ENCODE measurements at regions not wholly inside any gene's neighbourhood (a gene's known extent, or its start where the extent isn't known, plus 50 kb on each side); places are given as distances from the start of the nearest gene placed in this dataset.

DNA sequence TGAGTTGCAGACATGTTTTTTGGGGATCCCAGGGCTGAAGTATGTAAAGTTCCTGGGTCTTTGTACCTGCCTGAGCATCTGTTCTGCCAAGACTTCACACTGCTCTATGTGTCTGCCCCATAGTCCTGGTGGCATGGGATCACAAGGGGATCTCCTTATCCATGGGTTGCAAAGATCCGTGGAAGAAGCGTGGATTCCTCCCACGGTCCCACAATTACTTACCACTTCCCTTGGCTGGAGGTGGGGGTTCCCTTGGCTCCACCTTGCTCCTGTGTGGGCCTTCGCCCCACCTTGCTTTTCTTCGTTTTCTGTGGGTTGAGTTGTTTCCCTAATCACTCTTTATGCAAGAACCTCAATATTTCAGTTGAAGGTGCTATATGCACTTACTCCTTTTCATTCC, 157.4 kb upstream of the CHORDC1 start:
- ChIA-PET CTCF (interaction anchor here (0.6 kb wide), 1 partner anchor 49 kb away, joined by 3 read pairs; no protein-coding TSS in a partner anchor), POLR2A (ENCODE audit: unreplicated experiment) (no interaction called here)
- DNase-seq (no peak), ATAC-seq (ENCODE audit: low read depth) (no peak)
- Histone ChIP-seq H4K91ac (ENCODE audit: insufficient read depth, low read depth, low read length) (no peak overlapping the region), H3K56ac (ENCODE audit: extremely low read depth, insufficient read depth, low read length) (no peak overlapping the region), H2AK9ac (replicated peaks; ENCODE audit: low read depth, low read length, poor library complexity) (no peak overlapping the region), H2BK20ac (ENCODE audit: low read depth, low read length) (no peak overlapping the region), H3K4me3 (ENCODE audit: insufficient read depth, low read depth, low read length) (no peak overlapping the region), H3K36me3 (ENCODE audit: control insufficient read depth, insufficient read depth, low read length) (no peaks in the 10 kb centered on the region), H3K27me3 (ENCODE audit: control insufficient read depth, insufficient read depth, low read length) (no peaks in the 10 kb centered on the region), H2BK15ac (ENCODE audit: low read depth, low read length) (no peak overlapping the region), H3K9me1 (ENCODE audit: insufficient read depth, low read length) (no peaks in the 10 kb centered on the region), H2BK5ac (ENCODE audit: low read depth, low read length, poor library complexity, severe bottlenecking) (no peak overlapping the region), H2BK120ac (ENCODE audit: low read depth, low read length) (no peak overlapping the region), H3K79me1 (ENCODE audit: low read depth in 1 of 2, low read length in 2 of 2) (no peaks in the 10 kb centered on the region), H3K4ac (ENCODE audit: low read depth, low read length) (no peak overlapping the region), H3K14ac (replicated peaks; ENCODE audit: low read depth, low read length) (no peak overlapping the region), H3K27ac (ENCODE audit: insufficient read depth, low read length) (no peak overlapping the region), H2AK5ac (ENCODE audit: low read depth, low read length) (no peak overlapping the region), H3K4me2 (ENCODE audit: low read depth, low read length) (no peak overlapping the region), H4K20me1 (ENCODE audit: insufficient read depth, low read length) (no peaks in the 10 kb centered on the region), H3K9ac (ENCODE audit: low read depth, low read length) (no peak overlapping the region), H3K18ac (ENCODE audit: low read depth, low read length) (no peak overlapping the region), H3K4me1 (ENCODE audit: control insufficient read depth, insufficient read depth, low read length) (no peaks in the 10 kb centered on the region), H3K23ac (ENCODE audit: low read depth, low read length) (no peak overlapping the region), H4K8ac (ENCODE audit: low read depth in 2 of 2, low read length in 2 of 2) (no peak overlapping the region), H2AFZ (replicated peaks; ENCODE audit: low read length, poor library complexity) (no peak overlapping the region), H4K5ac (ENCODE audit: low read depth, low read length) (no peak overlapping the region), H3K9me3 (ENCODE audit: control insufficient read depth, insufficient read depth, low read length) (peaks cover 16% of the 10 kb centered on the region)
- TF ChIP-seq BHLHE40 (IDR thresholded peaks at IDR 0.05; ENCODE audit: low read depth, low read length) (no peak), NFE2L2 (IDR thresholded peaks at IDR 0.05; ENCODE audit: low read depth, low read length) (no peak), RCOR1 (IDR thresholded peaks at IDR 0.05; ENCODE audit: insufficient replicate concordance, low read length) (no peak), USF2 (IDR thresholded peaks at IDR 0.05; ENCODE audit: low read depth, low read length) (no peak), CTCF (conservative IDR thresholded peaks at IDR 0.05; ENCODE audit: low read depth, low read length) (no peak), RFX5 (IDR thresholded peaks at IDR 0.05; ENCODE audit: low read depth, low read length) (no peak), MAFK (IDR thresholded peaks at IDR 0.05; ENCODE audit: low read depth, low read length) (no peak), SMC3 (IDR thresholded peaks at IDR 0.05; ENCODE audit: low read depth, low read length) (no peak), RAD21 (IDR thresholded peaks at IDR 0.05; ENCODE audit: low read length) (no peak), CEBPB (IDR thresholded peaks at IDR 0.05; ENCODE audit: low read depth, low read length) (no peak)
- in situ Hi-C loops (cut with MboI; ENCODE audit: low sequenced_read_pairs): no loop called here
- dilution Hi-C loops (cut with HindIII; ENCODE audit: low sequenced_read_pairs, unreplicated experiment): no loop called here
- BruUV-seq (replicated peaks): no TSS peak
- no CpG with 5 or more reads among the region's 5 CpGs for WGBS, 2 experiments (ENCODE audit: extremely low coverage in 2 of 2, insufficient read length in 1 of 2)
- intact Hi-C loops (cut with micrococcal nuclease): no loop called here

Data from IMR-90 (cell line).